GM23338 (cell line): ENCODE measurements at regions not wholly inside any gene's neighbourhood (a gene's known extent, or its start where the extent isn't known, plus 50 kb on each side); places are given as distances from the start of the nearest gene placed in this dataset.

Experiments
- ATAC-seq: fragments of 200-7000 bp; cut with Tn5 transposase; 3 replicates; pipeline ENCODE4 v1.9.1; 2020
- DNase-seq: peaks from one replicate; pipeline ENCODE4 v3.0.0-alpha.2; 2015; ENCODE audit warnings: low spot score
- H2AFZ ChIP-seq: fragments of 200-600 bp; sonication (generic); 2 replicates; pipeline ENCODE4 v1.8.0; 2016; ENCODE audit warnings: antibody characterized with exemption, mild to moderate bottlenecking, moderate library complexity
- H3F3A ChIP-seq: fragments of 200-600 bp; sonication (generic); replicated peaks from 2 replicates; pipeline ENCODE4 v1.8.0; 2017; ENCODE audit warnings: antibody characterized with exemption, mixed run types, low read depth
- H3K27ac ChIP-seq: fragments of 200-600 bp; sonication (generic); 2 replicates; pipeline ENCODE4 v1.6.1; 2016; ENCODE audit warnings: low read depth
- H3K27me3 ChIP-seq: fragments of 200-600 bp; sonication (generic); 2 replicates; pipeline ENCODE4 v1.8.0; 2016; ENCODE audit warnings: mild to moderate bottlenecking, mixed run types, moderate library complexity; ENCODE audit not compliant: insufficient read depth
- H3K36me3 ChIP-seq: fragments of 200-600 bp; sonication (generic); 2 replicates; pipeline ENCODE4 v1.8.0; 2016; ENCODE audit warnings: mild to moderate bottlenecking; ENCODE audit not compliant: insufficient read depth
- H3K4me1 ChIP-seq: fragments of 200-600 bp; sonication (generic); 2 replicates; pipeline ENCODE4 v1.8.0; 2016; ENCODE audit warnings: mild to moderate bottlenecking, moderate library complexity; ENCODE audit not compliant: insufficient read depth
- H3K4me2 ChIP-seq: fragments of 200-600 bp; sonication (generic); 2 replicates; pipeline ENCODE4 v1.7.1; 2017; ENCODE audit warnings: mixed run types
- H3K4me3 ChIP-seq: fragments of 200-600 bp; sonication (generic); 2 replicates; pipeline ENCODE4 v1.6.1; 2016; ENCODE audit warnings: mixed run types
- H3K79me2 ChIP-seq: fragments of 200-600 bp; sonication (generic); replicated peaks from 2 replicates; pipeline ENCODE4 v1.8.0; 2017; ENCODE audit warnings: mild to moderate bottlenecking; ENCODE audit not compliant: insufficient read depth
- H3K9me2 ChIP-seq: fragments of 200-600 bp; sonication (generic); 2 replicates; pipeline ENCODE4 v1.8.0; 2017; ENCODE audit not compliant: insufficient read depth
- H4K20me1 ChIP-seq: fragments of 200-600 bp; sonication (generic); replicated peaks from 2 replicates; pipeline ENCODE4 v1.8.0; 2017; ENCODE audit warnings: mild to moderate bottlenecking; ENCODE audit not compliant: insufficient read depth
- H3K27ac Mint-ChIP-seq: 2 replicates; pipeline ENCODE4 v1.8.0; 2020; ENCODE audit warnings: inconsistent platforms, mild to moderate bottlenecking, moderate library complexity, mixed read lengths
- H3K27me3 Mint-ChIP-seq: 3 replicates; pipeline ENCODE4 v1.8.0; 2022; ENCODE audit warnings: low read depth, mild to moderate bottlenecking, moderate library complexity, mixed read lengths, inconsistent platforms; ENCODE audit not compliant: insufficient read depth, poor library complexity
- H3K36me3 Mint-ChIP-seq: 3 replicates; pipeline ENCODE4 v1.8.0; 2021; ENCODE audit warnings: low read depth, mild to moderate bottlenecking, inconsistent platforms, moderate library complexity, mixed read lengths
- H3K4me1 Mint-ChIP-seq: 3 replicates; pipeline ENCODE4 v1.8.0; 2020; ENCODE audit warnings: mild to moderate bottlenecking, inconsistent platforms, mixed read lengths
- H3K4me3 Mint-ChIP-seq: 3 replicates; pipeline ENCODE4 v1.8.0; 2021; ENCODE audit warnings: moderate library complexity, mild to moderate bottlenecking, inconsistent platforms, mixed read lengths
- H3K9me3 Mint-ChIP-seq: 3 replicates; pipeline ENCODE4 v1.8.0; 2020; ENCODE audit warnings: moderate library complexity, mild to moderate bottlenecking, inconsistent platforms, mixed read lengths
- CREB1 ChIP-seq: fragments of 250-450 bp; sonication (Bioruptor Pico); IDR thresholded peaks from 2 replicates; pipeline ENCODE4 v1.5.0; 2020; ENCODE audit warnings: low read depth, mild to moderate bottlenecking, moderate library complexity
- CTCF ChIP-seq, 2 experiments: fragments of 200-600 bp in 1 of 2; sonication (generic) in 1 of 2; conservative IDR thresholded peaks; 2 replicates each; pipeline versions ENCODE4 v1.5.1 to v1.6.1; 2016 to 2017; ENCODE audit warnings: antibody characterized with exemption in 2 of 2, low read depth in 2 of 2, mild to moderate bottlenecking in 2 of 2, moderate library complexity in 1 of 2
- ETS1 ChIP-seq: IDR thresholded peaks from 2 replicates; pipeline ENCODE4 v1.6.1; 2016; ENCODE audit warnings: antibody characterized with exemption
- EZH2 ChIP-seq: fragments of 200-600 bp; sonication (generic); IDR thresholded peaks from one replicate; pipeline ENCODE4 v1.8.0; 2017; ENCODE audit warnings: antibody characterized with exemption, mild to moderate bottlenecking, low read depth; ENCODE audit not compliant: unreplicated experiment
- EZH2phosphoT487 ChIP-seq: fragments of 200-600 bp; sonication (generic); IDR thresholded peaks from one replicate; pipeline ENCODE4 v1.8.1; 2018; ENCODE audit warnings: antibody characterized with exemption; ENCODE audit not compliant: unreplicated experiment
- JUNB ChIP-seq: IDR thresholded peaks from one replicate; pipeline ENCODE4 v1.6.1; 2016; ENCODE audit warnings: antibody characterized with exemption; ENCODE audit not compliant: unreplicated experiment
- POLR2AphosphoS5 ChIP-seq: IDR thresholded peaks from 2 replicates; pipeline ENCODE4 v1.6.1; 2016; ENCODE audit warnings: antibody characterized with exemption, low read depth
- REST ChIP-seq: IDR thresholded peaks from one replicate; pipeline ENCODE4 v1.6.1; 2018; ENCODE audit warnings: antibody characterized with exemption; ENCODE audit not compliant: unreplicated experiment
- ZNF114 ChIP-seq: fragments of 250-450 bp; sonication (Bioruptor Pico); IDR thresholded peaks from 2 replicates; pipeline ENCODE4 v1.5.0; 2020; ENCODE audit warnings: mild to moderate bottlenecking, moderate library complexity
- ZNF331 ChIP-seq: fragments of 250-450 bp; sonication (Bioruptor Pico); IDR thresholded peaks from 2 replicates; pipeline ENCODE4 v1.5.0; 2020; ENCODE audit warnings: low read depth, mild to moderate bottlenecking, moderate library complexity
- ZNF462 ChIP-seq: fragments of 250-450 bp; sonication (Bioruptor Pico); IDR thresholded peaks from 2 replicates; pipeline ENCODE4 v1.5.0; 2020; ENCODE audit warnings: mild to moderate bottlenecking, moderate library complexity

- TF ChIP-seq ZNF114 (CRISPR knock-in tag) (no peak), CTCF (conservative IDR thresholded peaks at IDR 0.05; ENCODE audit: low read depth in 2 of 2) (no peak)
Measured at GRCh38 chr4:23166919-23167318, 474.2 kb downstream of the GBA3 start (continued).

- Histone ChIP-seq H3K4me1 (peaks cover 24% of the 10 kb centered on the region), H2AFZ (no peak overlapping the region), H3K79me2 (no peaks in the 10 kb centered on the region), H3F3A (no peaks in the 10 kb centered on the region), H3K27ac (no peak overlapping the region), H3K4me3 (no peak overlapping the region), H3K27me3 (no peaks in the 10 kb centered on the region), H4K20me1 (no peaks in the 10 kb centered on the region), H3K9me2 (peaks cover 2% of the 10 kb centered on the region; the same call in 1 of the 2 replicates), H3K36me3 (no peaks in the 10 kb centered on the region), H3K4me2 (no peak overlapping the region)
- Mint-ChIP-seq H3K27me3 (peaks cover 5% of the 10 kb centered on the region), H3K4me3 (no peak overlapping the region), H3K4me1 (peaks cover 29% of the 10 kb centered on the region), H3K36me3 (no peaks in the 10 kb centered on the region; the same call in 2 of the 3 replicates), H3K27ac (no peak overlapping the region), H3K9me3 (no peaks in the 10 kb centered on the region; the same call in 2 of the 3 replicates)
- ATAC-seq, result no peak
- no peak for DNase-seq
- no peak for TF ChIP-seq ZNF462
- TF ChIP-seq CREB1 (CRISPR knock-in tag), result no peak
- TF ChIP-seq EZH2phosphoT487, result no peak
- TF ChIP-seq JUNB, result no peak
- no peak for TF ChIP-seq ETS1
- no peak for TF ChIP-seq EZH2
- TF ChIP-seq POLR2AphosphoS5, result no peak
- TF ChIP-seq ZNF331 (CRISPR knock-in tag), result no peak
- no peak for TF ChIP-seq REST
Measured at GRCh38 chr4:23166407-23166806, 473.7 kb downstream of the GBA3 start.
